Fibroblast of lung (primary cell): ENCODE measurements at regions not wholly inside any gene's neighbourhood (a gene's known extent, or its start where the extent isn't known, plus 50 kb on each side); places are given as distances from the start of the nearest gene placed in this dataset.

Experiments
- DNase-seq, 2 donors: peaks; one replicate each; pipeline versions ENCODE4 v3.0.0 to v3.0.0-alpha.2; 2010; ENCODE audit warnings: low read depth in 2 of 2
- H2AFZ ChIP-seq: 2 replicates; pipeline ENCODE4 v1.5.1; 2012; ENCODE audit warnings: low read length, control low read depth, inconsistent platforms
- H3K27ac ChIP-seq: 2 replicates; pipeline ENCODE4 v1.5.1; 2011; ENCODE audit warnings: low read length, control low read depth; ENCODE audit not compliant: insufficient read depth
- H3K27me3 ChIP-seq: 2 replicates; pipeline ENCODE4 v1.5.1; 2011; ENCODE audit warnings: mild to moderate bottlenecking, low read length; ENCODE audit not compliant: control insufficient read depth, insufficient read depth
- H3K36me3 ChIP-seq: 2 replicates; pipeline ENCODE4 v1.5.1; 2011; ENCODE audit warnings: low read length; ENCODE audit not compliant: control insufficient read depth, insufficient read depth
- H3K4me1 ChIP-seq: 2 replicates; pipeline ENCODE4 v1.5.1; 2011; ENCODE audit warnings: low read length; ENCODE audit not compliant: control insufficient read depth, insufficient read depth; ENCODE audit errors: extremely low read depth
- H3K4me2 ChIP-seq: 2 replicates; pipeline ENCODE4 v1.5.1; 2011; ENCODE audit warnings: low read length, control low read depth; ENCODE audit not compliant: insufficient read depth; ENCODE audit errors: extremely low read depth
- H3K4me3 ChIP-seq, 4 experiments: fragments of 200-600 bp in 1 of 4; sonication (generic) in 1 of 4; replicated peaks in 1 of 4; 2 replicates each; pipeline ENCODE4 v1.5.1; 2011 to 2016; ENCODE audit warnings: low read length in 4 of 4, low read depth in 3 of 4, mild to moderate bottlenecking in 3 of 4, control low read depth in 2 of 4, inconsistent platforms in 1 of 4, mixed read lengths in 1 of 4; ENCODE audit not compliant: insufficient read depth in 1 of 4; ENCODE audit errors: control extremely low read depth in 1 of 4
- H3K79me2 ChIP-seq: 2 replicates; pipeline ENCODE4 v1.5.1; 2012; ENCODE audit warnings: mild to moderate bottlenecking, low read length, inconsistent platforms; ENCODE audit not compliant: control insufficient read depth, insufficient read depth
- H3K9ac ChIP-seq: 2 replicates; pipeline ENCODE4 v1.5.1; 2011; ENCODE audit warnings: mild to moderate bottlenecking, low read length, control low read depth; ENCODE audit not compliant: insufficient read depth
- H3K9me3 ChIP-seq: 2 replicates; pipeline ENCODE4 v1.5.1; 2012; ENCODE audit warnings: low read depth, low read length; ENCODE audit not compliant: control insufficient read depth, insufficient read depth
- H4K20me1 ChIP-seq: 2 replicates; pipeline ENCODE4 v1.5.1; 2011; ENCODE audit warnings: low read length; ENCODE audit not compliant: control insufficient read depth, insufficient read depth; ENCODE audit errors: extremely low read depth
- EZH2 ChIP-seq: IDR thresholded peaks from 2 replicates; pipeline ENCODE4 v1.5.1; 2012; ENCODE audit warnings: low read length, control low read depth, mild to moderate bottlenecking; ENCODE audit errors: missing control alignments
- TF ChIP-seq, protein P1 (sequence below), 2 donors: IDR thresholded peaks in 1 of 2; conservative IDR thresholded peaks in 1 of 2; 1 replicate in 1 of 2; 2 replicates in 1 of 2; pipeline ENCODE4 v1.5.1; 2011 to 2012; ENCODE audit warnings: low read length in 2 of 2, control low read depth in 1 of 2, inconsistent platforms in 1 of 2, low read depth in 1 of 2, mild to moderate bottlenecking in 1 of 2

DNA sequence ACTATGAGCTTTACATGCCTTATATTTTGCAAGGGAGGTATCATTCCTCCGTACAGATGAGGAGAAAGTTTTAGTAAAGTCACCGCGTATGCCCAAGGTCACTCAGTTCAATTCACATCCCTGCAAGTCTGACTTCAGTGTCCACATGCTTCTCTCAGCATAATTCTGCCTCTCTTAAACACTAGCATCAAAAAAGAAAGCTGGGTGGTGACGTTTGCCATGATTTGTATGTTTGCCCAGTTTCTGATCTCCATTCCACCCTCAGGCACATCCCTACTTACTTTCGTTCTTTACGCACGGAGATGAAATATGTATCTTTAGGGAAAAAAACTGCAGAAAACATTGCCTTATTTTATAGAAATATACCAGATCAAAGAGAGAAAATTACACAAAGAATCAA is 129.2 kb upstream of the PTPRM start:
- H4K20me1 ChIP-seq: peaks cover 2% of the 10 kb centered on the region
- no peak overlapping the region for H3K4me2 ChIP-seq
- no peaks in the 10 kb centered on the region for H3K9me3 ChIP-seq
- no peak for DNase-seq
- H3K4me1 ChIP-seq: no peaks in the 10 kb centered on the region
- H3K9ac ChIP-seq: no peak overlapping the region
- no peaks in the 10 kb centered on the region for H3K27me3 ChIP-seq
- no peaks in the 10 kb centered on the region for H3K79me2 ChIP-seq
- TF ChIP-seq, protein P1, sequence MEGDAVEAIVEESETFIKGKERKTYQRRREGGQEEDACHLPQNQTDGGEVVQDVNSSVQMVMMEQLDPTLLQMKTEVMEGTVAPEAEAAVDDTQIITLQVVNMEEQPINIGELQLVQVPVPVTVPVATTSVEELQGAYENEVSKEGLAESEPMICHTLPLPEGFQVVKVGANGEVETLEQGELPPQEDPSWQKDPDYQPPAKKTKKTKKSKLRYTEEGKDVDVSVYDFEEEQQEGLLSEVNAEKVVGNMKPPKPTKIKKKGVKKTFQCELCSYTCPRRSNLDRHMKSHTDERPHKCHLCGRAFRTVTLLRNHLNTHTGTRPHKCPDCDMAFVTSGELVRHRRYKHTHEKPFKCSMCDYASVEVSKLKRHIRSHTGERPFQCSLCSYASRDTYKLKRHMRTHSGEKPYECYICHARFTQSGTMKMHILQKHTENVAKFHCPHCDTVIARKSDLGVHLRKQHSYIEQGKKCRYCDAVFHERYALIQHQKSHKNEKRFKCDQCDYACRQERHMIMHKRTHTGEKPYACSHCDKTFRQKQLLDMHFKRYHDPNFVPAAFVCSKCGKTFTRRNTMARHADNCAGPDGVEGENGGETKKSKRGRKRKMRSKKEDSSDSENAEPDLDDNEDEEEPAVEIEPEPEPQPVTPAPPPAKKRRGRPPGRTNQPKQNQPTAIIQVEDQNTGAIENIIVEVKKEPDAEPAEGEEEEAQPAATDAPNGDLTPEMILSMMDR (conservative IDR thresholded peaks at IDR 0.05 in 1 of 2, IDR thresholded peaks at IDR 0.05 in 1 of 2; ENCODE audit: low read depth in 1 of 2, low read length in 2 of 2): no peak
- TF ChIP-seq EZH2: no peak
- H3K36me3 ChIP-seq: no peaks in the 10 kb centered on the region
- H2AFZ ChIP-seq: no peak overlapping the region
- no peak overlapping the region for H3K4me3 ChIP-seq
- H3K27ac ChIP-seq: no peak overlapping the region

DNA sequence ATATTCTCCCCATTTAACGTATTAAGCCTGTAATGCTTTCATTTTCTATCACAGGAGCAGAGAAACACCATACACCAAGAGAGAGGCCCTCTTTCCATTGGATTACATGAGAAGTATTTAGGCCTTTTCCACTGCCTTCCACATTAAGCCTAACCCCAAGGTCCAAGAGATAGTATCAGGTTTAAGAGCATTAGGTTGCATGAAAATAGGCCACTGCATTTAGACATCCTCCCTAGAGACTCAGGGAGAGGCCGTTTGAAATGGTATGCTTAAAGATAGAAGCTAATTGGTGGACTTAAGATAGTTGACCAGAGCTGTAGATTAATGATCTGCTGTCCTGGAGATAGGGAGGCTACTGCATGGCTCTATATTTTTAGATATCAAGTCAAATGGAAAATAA is 128.5 kb upstream of the PTPRM start:
- peaks cover 2% of the 10 kb centered on the region for H4K20me1 ChIP-seq
- no peak overlapping the region for H3K9ac ChIP-seq
- no peaks in the 10 kb centered on the region for H3K79me2 ChIP-seq
- no peaks in the 10 kb centered on the region for H3K36me3 ChIP-seq
- no peaks in the 10 kb centered on the region for H3K9me3 ChIP-seq
- H2AFZ ChIP-seq: no peak overlapping the region
- no peak overlapping the region for H3K4me3 ChIP-seq
- TF ChIP-seq, protein P1 (conservative IDR thresholded peaks at IDR 0.05 in 1 of 2, IDR thresholded peaks at IDR 0.05 in 1 of 2; ENCODE audit: low read depth in 1 of 2, low read length in 2 of 2): no peak
- TF ChIP-seq EZH2: no peak
- no peak overlapping the region for H3K27ac ChIP-seq
- H3K27me3 ChIP-seq: no peaks in the 10 kb centered on the region
- no peaks in the 10 kb centered on the region for H3K4me1 ChIP-seq
- no peak overlapping the region for H3K4me2 ChIP-seq
- no peak for DNase-seq

DNA sequence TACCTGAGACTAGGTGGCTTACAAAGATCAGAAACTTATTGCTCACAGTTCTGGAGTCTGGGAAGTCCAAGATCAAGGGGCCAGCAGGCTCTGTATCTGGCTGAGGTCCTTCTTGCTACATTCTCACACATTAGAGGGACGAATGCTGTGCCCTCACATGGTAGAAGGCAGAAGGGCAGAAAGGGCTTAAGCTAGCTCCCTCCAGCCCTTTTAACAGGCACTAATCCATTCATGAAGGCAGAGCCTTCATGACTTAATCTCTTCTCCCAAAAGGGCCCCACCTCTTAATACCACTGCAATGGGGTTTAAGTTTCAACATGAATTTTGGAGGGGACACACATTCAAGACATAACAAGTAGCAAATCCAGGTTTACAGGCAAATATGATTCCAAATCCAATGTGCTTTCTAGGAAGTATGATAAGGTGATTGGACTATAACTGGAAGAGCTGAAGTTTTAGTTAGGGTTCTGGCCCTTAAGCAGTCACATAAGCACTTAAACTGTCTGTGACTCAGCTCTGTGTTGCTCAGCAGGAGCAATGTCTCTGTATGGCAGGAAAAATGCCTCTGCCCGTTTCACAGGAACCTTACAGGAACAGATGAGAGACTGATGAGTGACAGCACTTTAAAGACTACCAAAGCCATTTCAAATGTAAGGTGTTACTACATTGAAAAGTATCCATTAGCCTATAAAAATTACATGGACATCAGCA is 119.6 kb upstream of the PTPRM start:
- no peaks in the 10 kb centered on the region for H4K20me1 ChIP-seq
- H3K27me3 ChIP-seq: no peaks in the 10 kb centered on the region
- no peak overlapping the region for H3K4me3 ChIP-seq
- no peaks in the 10 kb centered on the region for H3K79me2 ChIP-seq
- no peaks in the 10 kb centered on the region for H3K4me1 ChIP-seq
- H3K9me3 ChIP-seq: no peaks in the 10 kb centered on the region
- no peak overlapping the region for H3K27ac ChIP-seq
- H3K9ac ChIP-seq: no peak overlapping the region
- H3K36me3 ChIP-seq: no peaks in the 10 kb centered on the region
- H2AFZ ChIP-seq: no peak overlapping the region
- no peak for DNase-seq
- H3K4me2 ChIP-seq: no peak overlapping the region
- TF ChIP-seq, protein P1 (conservative IDR thresholded peaks at IDR 0.05 in 1 of 2, IDR thresholded peaks at IDR 0.05 in 1 of 2; ENCODE audit: low read depth in 1 of 2, low read length in 2 of 2): no peak
- TF ChIP-seq EZH2: no peak
